K562 (cell line): ENCODE measurements at regions not wholly inside any gene's neighbourhood (a gene's known extent, or its start where the extent isn't known, plus 50 kb on each side); places are given as distances from the start of the nearest gene placed in this dataset.
A peak's percentile ranks its signal among the peaks of the same experiment; 100 is the strongest.

Source experiments
- EP300 ChIP-seq: IDR thresholded peaks from 2 replicates; pipeline ENCODE4 v1.6.1; 2012; ENCODE audit warnings: low read length, improper control_type of control experiment
- FUS ChIP-seq: fragments of 200-400 bp; formaldehyde crosslinking; optimal IDR thresholded peaks from 2 replicates; pipeline ENCODE3; 2017; ENCODE audit warnings: low read depth, low read length
- HOXB6 ChIP-seq: fragments of 250-450 bp; sonication (Bioruptor Pico); IDR thresholded peaks from 2 replicates; pipeline ENCODE4 v1.5.1; 2022; ENCODE audit warnings: mild to moderate bottlenecking, borderline replicate concordance
- NFATC3 ChIP-seq: fragments of 450-650 bp; IDR thresholded peaks from 2 replicates; pipeline ENCODE4 v1.6.1; 2017; ENCODE audit warnings: mild to moderate bottlenecking
- PRDM10 ChIP-seq: fragments of 450-650 bp; IDR thresholded peaks from 2 replicates; pipeline ENCODE4 v1.6.1; 2018; ENCODE audit not compliant: partially characterized antibody
- RAD21 ChIP-seq, 2 experiments: fragments of 250-450 bp in 1 of 2; fragments of 450-650 bp in 1 of 2; sonication (Bioruptor Pico) in 1 of 2; formaldehyde crosslinking in 1 of 2; IDR thresholded peaks in 1 of 2; conservative IDR thresholded peaks in 1 of 2; 2 replicates each; pipeline versions ENCODE4 v1.4.0 to v1.8.0; 2020 to 2022; ENCODE audit warnings: mild to moderate bottlenecking in 2 of 2, moderate library complexity in 1 of 2
- RBM14 ChIP-seq: fragments of 200-400 bp; formaldehyde crosslinking; IDR thresholded peaks from 2 replicates; pipeline ENCODE4 v1.6.1; 2018; ENCODE audit warnings: low read depth, mild to moderate bottlenecking, low read length, moderate library complexity, borderline replicate concordance; ENCODE audit not compliant: insufficient read depth
- SAFB ChIP-seq: fragments of 200-400 bp; formaldehyde crosslinking; IDR thresholded peaks from 2 replicates; pipeline ENCODE4 v1.6.1; 2017; ENCODE audit warnings: low read depth, low read length, borderline replicate concordance
- TAF15 ChIP-seq: fragments of 200-400 bp; formaldehyde crosslinking; IDR thresholded peaks from 2 replicates; pipeline ENCODE4 v1.6.1; 2017; ENCODE audit warnings: mild to moderate bottlenecking, low read depth, low read length, moderate library complexity
- ZKSCAN8 ChIP-seq: fragments of 200-800 bp; sonication (Bioruptor generic); IDR thresholded peaks from 2 replicates; pipeline ENCODE4 v1.6.1; 2016; ENCODE audit warnings: missing genetic modification characterization, missing compliant biosample characterization
- ZNF232 ChIP-seq: sonication (generic); formaldehyde crosslinking; IDR thresholded peaks from 2 replicates; pipeline ENCODE4 v1.8.0; 2022; ENCODE audit warnings: mild to moderate bottlenecking, missing genetic modification reagents
- ZNF511 ChIP-seq: sonication (generic); formaldehyde crosslinking; IDR thresholded peaks from 2 replicates; pipeline ENCODE4 v1.8.0; 2022; ENCODE audit warnings: mild to moderate bottlenecking, missing genetic modification reagents
- TF ChIP-seq, protein P1 (sequence below): fragments of 450-650 bp; IDR thresholded peaks from 2 replicates; pipeline ENCODE4 v1.6.1; 2017; ENCODE audit warnings: antibody characterized with exemption, mild to moderate bottlenecking
- TF ChIP-seq, protein P2 (sequence below), 2 experiments: fragments of 450-650 bp; conservative IDR thresholded peaks; 2 replicates each; pipeline ENCODE4 v1.6.1; 2017; ENCODE audit warnings: mild to moderate bottlenecking in 2 of 2, moderate library complexity in 2 of 2
- TF ChIP-seq, protein P3 (sequence below): sonication (generic); formaldehyde crosslinking; IDR thresholded peaks from 2 replicates; pipeline ENCODE4 v1.8.1; 2023; ENCODE audit warnings: mild to moderate bottlenecking, missing genetic modification reagents

GRCh38 chrX:40434947-40435346 lies 145.8 kb upstream of the ATP6AP2 start (continued):
- TF ChIP-seq FUS (no peak), PRDM10 (no peak), NFATC3 (no peak), TAF15 (no peak), EP300 (peak; percentile 46; the same call in 1 of the 2 replicates), ZNF511 (no peak), RBM14 (no peak), ZKSCAN8 (0 out of 2 replicates have a peak, but pooled peaks have one; percentile 20), SAFB (no peak), HOXB6 (CRISPR knock-in tag) (no peak), ZNF232 (CRISPR knock-in tag) (no peak), RAD21 (CRISPR knock-in tag; conservative IDR thresholded peaks at IDR 0.05 in 1 of 2, IDR thresholded peaks at IDR 0.05 in 1 of 2) (no peak)
- TF ChIP-seq, protein P1, sequence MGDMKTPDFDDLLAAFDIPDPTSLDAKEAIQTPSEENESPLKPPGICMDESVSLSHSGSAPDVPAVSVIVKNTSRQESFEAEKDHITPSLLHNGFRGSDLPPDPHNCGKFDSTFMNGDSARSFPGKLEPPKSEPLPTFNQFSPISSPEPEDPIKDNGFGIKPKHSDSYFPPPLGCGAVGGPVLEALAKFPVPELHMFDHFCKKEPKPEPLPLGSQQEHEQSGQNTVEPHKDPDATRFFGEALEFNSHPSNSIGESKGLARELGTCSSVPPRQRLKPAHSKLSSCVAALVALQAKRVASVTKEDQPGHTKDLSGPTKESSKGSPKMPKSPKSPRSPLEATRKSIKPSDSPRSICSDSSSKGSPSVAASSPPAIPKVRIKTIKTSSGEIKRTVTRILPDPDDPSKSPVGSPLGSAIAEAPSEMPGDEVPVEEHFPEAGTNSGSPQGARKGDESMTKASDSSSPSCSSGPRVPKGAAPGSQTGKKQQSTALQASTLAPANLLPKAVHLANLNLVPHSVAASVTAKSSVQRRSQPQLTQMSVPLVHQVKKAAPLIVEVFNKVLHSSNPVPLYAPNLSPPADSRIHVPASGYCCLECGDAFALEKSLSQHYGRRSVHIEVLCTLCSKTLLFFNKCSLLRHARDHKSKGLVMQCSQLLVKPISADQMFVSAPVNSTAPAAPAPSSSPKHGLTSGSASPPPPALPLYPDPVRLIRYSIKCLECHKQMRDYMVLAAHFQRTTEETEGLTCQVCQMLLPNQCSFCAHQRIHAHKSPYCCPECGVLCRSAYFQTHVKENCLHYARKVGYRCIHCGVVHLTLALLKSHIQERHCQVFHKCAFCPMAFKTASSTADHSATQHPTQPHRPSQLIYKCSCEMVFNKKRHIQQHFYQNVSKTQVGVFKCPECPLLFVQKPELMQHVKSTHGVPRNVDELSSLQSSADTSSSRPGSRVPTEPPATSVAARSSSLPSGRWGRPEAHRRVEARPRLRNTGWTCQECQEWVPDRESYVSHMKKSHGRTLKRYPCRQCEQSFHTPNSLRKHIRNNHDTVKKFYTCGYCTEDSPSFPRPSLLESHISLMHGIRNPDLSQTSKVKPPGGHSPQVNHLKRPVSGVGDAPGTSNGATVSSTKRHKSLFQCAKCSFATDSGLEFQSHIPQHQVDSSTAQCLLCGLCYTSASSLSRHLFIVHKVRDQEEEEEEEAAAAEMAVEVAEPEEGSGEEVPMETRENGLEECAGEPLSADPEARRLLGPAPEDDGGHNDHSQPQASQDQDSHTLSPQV, result no peak
- TF ChIP-seq, protein P2, sequence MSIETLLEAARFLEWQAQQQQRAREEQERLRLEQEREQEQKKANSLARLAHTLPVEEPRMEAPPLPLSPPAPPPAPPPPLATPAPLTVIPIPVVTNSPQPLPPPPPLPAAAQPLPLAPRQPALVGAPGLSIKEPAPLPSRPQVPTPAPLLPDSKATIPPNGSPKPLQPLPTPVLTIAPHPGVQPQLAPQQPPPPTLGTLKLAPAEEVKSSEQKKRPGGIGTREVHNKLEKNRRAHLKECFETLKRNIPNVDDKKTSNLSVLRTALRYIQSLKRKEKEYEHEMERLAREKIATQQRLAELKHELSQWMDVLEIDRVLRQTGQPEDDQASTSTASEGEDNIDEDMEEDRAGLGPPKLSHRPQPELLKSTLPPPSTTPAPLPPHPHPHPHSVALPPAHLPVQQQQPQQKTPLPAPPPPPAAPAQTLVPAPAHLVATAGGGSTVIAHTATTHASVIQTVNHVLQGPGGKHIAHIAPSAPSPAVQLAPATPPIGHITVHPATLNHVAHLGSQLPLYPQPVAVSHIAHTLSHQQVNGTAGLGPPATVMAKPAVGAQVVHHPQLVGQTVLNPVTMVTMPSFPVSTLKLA (conservative IDR thresholded peaks at IDR 0.05), result no peak; a peak in 1 of 4 replicates
- TF ChIP-seq, protein P3, sequence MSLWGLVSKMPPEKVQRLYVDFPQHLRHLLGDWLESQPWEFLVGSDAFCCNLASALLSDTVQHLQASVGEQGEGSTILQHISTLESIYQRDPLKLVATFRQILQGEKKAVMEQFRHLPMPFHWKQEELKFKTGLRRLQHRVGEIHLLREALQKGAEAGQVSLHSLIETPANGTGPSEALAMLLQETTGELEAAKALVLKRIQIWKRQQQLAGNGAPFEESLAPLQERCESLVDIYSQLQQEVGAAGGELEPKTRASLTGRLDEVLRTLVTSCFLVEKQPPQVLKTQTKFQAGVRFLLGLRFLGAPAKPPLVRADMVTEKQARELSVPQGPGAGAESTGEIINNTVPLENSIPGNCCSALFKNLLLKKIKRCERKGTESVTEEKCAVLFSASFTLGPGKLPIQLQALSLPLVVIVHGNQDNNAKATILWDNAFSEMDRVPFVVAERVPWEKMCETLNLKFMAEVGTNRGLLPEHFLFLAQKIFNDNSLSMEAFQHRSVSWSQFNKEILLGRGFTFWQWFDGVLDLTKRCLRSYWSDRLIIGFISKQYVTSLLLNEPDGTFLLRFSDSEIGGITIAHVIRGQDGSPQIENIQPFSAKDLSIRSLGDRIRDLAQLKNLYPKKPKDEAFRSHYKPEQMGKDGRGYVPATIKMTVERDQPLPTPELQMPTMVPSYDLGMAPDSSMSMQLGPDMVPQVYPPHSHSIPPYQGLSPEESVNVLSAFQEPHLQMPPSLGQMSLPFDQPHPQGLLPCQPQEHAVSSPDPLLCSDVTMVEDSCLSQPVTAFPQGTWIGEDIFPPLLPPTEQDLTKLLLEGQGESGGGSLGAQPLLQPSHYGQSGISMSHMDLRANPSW (CRISPR knock-in tag), result no peak
